HG02943 (cell line): ENCODE measurements at regions not wholly inside any gene's neighbourhood (a gene's known extent, or its start where the extent isn't known, plus 50 kb on each side); places are given as distances from the start of the nearest gene placed in this dataset.

ENCODE experiments used
- ATAC-seq: cut with Tn5 transposase; IDR thresholded peaks from one replicate; pipeline ENCODE4 v1.9.1; 2021; ENCODE audit warnings: mild to moderate bottlenecking, low read depth, moderate library complexity; ENCODE audit not compliant: unreplicated experiment

DNA sequence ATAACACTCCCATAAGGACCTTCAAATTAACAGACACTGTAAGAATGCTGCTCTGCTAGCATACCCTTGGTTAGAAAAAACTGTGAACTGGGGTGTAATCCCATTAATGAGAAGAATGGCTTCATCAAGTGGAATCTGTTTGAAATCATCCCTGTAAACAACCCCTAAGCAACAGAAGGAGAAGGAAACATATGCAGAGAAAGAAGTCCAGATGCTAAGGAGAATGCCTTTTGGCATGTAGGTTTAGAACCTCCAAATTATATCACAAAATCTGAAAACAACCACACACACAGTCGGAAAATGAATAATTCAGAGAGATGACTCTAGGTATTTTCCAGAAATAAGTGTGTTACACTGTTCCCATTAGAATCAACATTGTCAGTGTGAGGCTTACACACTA, 140.2 kb downstream of the NUAK1 start:
- no peak for ATAC-seq

DNA sequence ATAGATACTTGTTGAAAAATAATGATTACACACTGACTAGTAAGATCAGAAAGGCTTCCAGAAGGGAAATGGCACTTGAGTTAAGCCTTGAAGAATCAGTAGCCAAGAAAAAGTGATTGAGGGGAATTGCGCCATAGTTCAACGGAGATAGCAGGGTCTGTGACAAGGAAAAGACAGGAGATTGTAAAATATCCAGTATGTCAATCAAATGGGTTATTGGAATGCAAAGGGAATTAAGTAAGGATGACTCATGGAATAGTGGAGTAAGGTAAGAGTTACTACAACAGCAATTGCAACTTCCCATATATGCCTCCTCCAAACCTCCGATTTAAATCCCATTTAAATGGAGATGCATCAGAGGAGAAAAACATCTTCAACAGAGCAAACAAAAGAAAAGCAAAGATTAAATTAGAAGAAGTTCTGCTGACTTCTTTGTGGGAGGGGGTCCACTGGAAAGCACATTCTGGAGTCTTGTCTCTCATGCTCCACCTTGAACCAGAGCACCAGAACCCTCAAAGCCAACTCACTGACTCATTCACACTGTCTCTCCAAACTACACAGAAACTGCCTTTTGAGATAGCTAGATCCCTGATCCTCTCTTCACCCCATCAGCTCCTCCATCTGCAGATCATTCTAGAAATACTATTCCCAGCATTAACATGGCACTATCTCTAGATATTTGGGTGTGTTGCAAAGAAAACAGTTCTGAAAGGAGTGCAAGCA, 138.2 kb downstream of the NUAK1 start:
- no peak for ATAC-seq

DNA sequence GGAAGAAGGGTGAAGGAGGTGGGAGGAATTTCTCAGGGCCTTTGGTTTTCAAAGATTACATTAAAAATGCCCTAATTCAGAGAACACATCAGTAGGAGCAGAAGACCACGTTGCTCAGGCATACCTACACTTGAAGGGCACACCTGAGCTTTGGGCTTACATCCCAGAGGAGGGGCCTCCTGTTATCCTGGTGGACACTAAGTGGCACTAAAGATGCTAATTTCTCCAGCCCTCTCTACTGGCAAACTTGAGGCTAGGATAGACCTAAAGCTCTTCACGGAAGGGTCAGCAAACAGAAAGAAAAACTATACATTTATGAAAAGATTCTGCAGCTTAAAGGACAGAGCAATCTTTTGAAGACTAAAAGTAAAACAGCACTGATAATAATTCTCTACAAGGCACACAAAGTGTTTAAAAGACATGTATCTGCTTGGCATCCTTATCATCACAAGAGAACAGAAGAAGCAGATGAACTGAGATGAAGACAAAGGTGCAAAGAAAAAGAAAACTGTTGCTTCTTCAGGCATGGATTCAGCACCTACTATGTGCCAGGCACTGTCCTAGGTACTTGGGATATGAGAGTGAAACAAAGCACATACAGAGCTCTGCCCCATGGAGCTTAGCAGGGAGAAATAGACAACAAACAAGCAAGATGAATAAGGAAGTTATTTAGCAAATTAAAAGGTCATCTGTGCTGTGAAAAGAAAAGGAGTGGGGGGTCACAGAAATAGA, 137.5 kb downstream of the NUAK1 start:
- ATAC-seq, result no peak

- no peak for ATAC-seq
Observed at GRCh38 chr12:106001837-106002218, 136.9 kb downstream of the NUAK1 start.

DNA sequence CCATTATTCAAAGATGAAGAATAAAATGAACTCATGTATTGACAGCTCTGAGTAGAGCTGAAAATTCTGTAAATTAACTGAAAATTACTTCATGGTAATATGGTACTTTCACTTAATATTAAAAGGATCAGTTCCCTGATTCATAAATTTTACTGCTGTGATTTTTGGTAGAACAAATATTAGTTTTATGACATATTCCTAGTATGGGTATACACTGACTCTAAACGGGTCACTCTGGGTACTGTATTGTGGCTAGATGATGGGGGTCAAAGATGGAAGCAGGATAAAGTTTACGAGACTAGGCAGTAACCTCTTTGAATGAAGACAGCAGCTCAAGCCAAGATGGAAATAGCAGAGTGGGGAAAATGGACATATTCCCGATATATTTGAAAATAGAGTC, 135.5 kb downstream of the NUAK1 start:
- no peak for ATAC-seq

DNA sequence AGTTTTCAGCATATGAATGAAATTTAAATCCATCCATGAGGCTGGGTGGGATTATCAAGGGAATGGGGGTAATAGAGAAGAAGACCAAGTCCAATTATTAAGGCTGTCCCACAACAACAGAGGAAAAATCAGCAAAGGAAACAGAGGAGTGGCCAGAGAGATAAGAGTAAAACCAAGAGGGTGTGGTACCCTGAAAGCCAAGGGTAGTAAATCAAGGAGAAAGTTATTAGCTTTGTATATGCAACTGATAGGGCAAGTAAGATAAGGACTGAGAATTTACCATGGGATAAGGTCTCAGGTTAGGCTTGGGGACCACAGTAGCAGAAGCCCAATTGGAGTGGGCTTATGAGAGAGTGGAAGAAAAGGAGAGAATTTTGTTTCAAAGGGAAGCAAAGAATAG, 134.5 kb downstream of the NUAK1 start:
- ATAC-seq, result no peak

GRCh38 chr12:106006382-106006781, 132.4 kb downstream of the NUAK1 start:
- no peak for ATAC-seq

- no peak for ATAC-seq
Observed at GRCh38 chr12:106006940-106007339, 131.8 kb downstream of the NUAK1 start.

DNA sequence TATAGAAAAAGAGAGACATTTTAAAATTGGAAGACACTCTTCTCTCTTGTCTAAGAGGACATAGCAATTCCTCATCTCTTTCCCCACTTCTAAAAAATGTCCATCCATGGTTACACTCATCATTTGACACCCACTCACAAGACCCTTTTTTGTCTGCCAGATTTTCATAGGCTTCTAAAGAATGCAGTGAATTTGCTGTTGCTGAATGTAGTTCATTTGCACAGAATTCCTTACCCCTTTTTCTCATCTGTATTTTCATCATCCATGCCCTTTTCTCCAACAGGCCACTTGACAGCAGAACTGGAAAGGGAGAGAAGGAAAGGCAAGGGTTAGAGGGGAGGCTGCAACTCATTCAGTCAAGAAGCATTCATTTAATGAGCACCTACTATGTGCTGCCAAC, 128.0 kb downstream of the NUAK1 start:
- no peak for ATAC-seq
